Non-pigmented ciliary epithelial cell (primary cell): ENCODE measurements at regions not wholly inside any gene's neighbourhood (a gene's known extent, or its start where the extent isn't known, plus 50 kb on each side); places are given as distances from the start of the nearest gene placed in this dataset.

Experiments used
- DNase-seq: peaks from one replicate; pipeline ENCODE4 v3.0.0-alpha.2; 2010; ENCODE audit warnings: low read depth

- no peak for DNase-seq
Measured at GRCh38 chr4:58553679-58554078, 1443.5 kb upstream of the IGFBP7 start.

DNA sequence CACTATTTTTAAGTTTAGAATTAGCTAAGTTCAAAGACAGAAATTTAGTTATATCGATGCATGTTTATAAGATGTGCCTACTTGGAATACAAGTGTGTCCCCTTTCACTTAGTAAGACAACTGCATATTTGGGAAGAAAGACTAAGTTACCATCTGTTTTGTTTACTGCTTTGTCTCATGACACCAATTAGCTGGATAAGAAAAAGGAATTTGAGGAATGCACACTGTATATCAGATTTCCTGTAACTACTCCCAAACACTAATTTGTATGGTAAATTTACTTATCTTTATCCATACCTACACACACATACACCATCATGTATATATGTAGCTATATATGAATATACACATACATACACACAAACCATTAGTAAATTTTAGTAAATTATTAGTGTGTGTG is 1442.8 kb upstream of the IGFBP7 start:
- no peak for DNase-seq

- DNase-seq = no peak
Measured at GRCh38 chr4:58551676-58552075, 1441.5 kb upstream of the IGFBP7 start.

DNA sequence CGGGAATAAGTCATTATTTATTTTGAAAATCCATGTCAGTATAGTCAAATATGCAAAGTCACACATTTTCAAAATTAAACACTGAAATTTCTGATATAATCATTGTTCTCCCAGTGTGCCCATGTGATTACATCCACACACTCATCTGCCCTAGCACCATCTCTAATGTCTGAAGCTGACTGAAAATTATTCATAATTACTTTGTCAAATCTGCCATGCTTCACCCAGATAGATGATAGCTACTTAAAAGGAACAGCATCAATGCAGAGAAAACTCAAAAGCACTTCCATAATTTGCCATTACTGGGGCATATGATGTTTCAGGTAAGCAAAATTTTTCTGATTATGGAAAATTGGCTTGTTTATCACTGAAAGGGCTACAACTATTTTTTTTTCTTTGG is 1433.3 kb upstream of the IGFBP7 start:
- DNase-seq = no peak

- DNase-seq = no peak
Measured at GRCh38 chr4:58541926-58542325, 1431.7 kb upstream of the IGFBP7 start.

GRCh38 chr4:58522765-58523382 is 1412.7 kb upstream of the IGFBP7 start:
- no peak for DNase-seq

GRCh38 chr4:58515226-58515625 is 1405.0 kb upstream of the IGFBP7 start:
- DNase-seq = no peak

GRCh38 chr4:58514299-58514698 is 1404.1 kb upstream of the IGFBP7 start:
- DNase-seq = no peak

DNA sequence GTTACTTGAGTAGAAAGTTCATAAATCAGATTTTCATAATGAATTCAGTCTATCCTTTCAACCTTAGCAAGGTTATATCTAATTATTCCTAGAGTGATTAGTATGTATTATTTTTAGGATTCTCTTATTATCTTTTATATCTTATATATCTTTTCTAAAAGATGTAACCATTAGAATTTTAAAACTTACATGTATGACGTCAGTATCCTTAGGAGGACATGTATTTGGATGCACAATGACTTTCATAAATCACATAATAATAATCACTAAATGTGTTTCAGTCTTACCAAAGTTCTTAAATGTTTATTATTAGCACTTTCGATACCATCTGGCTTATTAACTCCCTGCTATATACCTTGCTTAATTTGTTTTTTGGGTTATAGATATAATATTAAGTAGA is 1400.5 kb upstream of the IGFBP7 start:
- no peak for DNase-seq

- no peak for DNase-seq
Measured at GRCh38 chr4:58507079-58507478, 1396.9 kb upstream of the IGFBP7 start.

DNA sequence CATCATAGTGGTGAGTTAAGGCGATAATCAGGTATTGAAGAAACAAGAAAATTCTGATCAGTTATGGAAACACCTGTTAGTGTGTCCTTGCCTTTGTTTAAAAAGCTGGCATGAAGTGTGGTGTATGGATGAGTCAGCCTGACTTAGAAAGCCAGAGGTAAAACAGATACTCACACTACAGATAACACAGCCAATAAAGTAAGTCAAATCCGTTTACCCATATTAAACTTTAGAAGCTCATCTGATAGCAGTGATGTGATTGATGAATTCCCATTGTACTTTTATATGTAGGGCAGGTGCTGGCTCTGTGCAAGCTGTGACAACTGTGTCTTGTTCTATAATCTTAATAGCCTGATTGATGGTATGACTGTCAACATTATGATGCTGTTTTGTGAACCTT is 1392.7 kb upstream of the IGFBP7 start:
- no peak for DNase-seq

- no peak for DNase-seq
Measured at GRCh38 chr4:58499182-58499581, 1389.0 kb upstream of the IGFBP7 start.

- no peak for DNase-seq
Measured at GRCh38 chr4:58491620-58492019, 1381.4 kb upstream of the IGFBP7 start.

- no peak for DNase-seq
Measured at GRCh38 chr4:58477950-58478349, 1367.8 kb upstream of the IGFBP7 start.

GRCh38 chr4:58477513-58477912 is 1367.3 kb upstream of the IGFBP7 start:
- DNase-seq = no peak

GRCh38 chr4:58475097-58475496 is 1364.9 kb upstream of the IGFBP7 start:
- no peak for DNase-seq

GRCh38 chr4:58465031-58465430 is 1354.8 kb upstream of the IGFBP7 start:
- no peak for DNase-seq

GRCh38 chr4:58456727-58457384 is 1346.7 kb upstream of the IGFBP7 start:
- no peak for DNase-seq

- DNase-seq = no peak
Measured at GRCh38 chr4:58453956-58454355, 1343.8 kb upstream of the IGFBP7 start.

DNA sequence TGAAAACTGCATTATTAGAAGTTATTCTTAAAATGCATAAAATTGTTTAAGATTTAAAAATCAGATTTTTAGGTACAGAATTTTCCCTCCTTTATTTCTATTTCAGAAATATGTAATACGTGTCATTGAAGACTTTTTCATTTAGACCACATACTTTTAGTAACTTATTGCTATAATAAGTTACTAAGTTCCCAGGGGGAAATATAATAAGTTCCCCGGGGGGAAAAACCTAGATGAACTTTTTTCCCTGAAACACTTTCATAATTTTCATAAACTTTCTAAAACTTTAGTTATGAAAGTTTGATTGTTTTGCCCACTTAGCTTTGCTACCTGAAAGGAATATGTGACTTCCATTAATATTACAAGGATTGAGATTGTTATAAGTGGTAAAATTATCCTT is 1341.5 kb upstream of the IGFBP7 start:
- no peak for DNase-seq

DNA sequence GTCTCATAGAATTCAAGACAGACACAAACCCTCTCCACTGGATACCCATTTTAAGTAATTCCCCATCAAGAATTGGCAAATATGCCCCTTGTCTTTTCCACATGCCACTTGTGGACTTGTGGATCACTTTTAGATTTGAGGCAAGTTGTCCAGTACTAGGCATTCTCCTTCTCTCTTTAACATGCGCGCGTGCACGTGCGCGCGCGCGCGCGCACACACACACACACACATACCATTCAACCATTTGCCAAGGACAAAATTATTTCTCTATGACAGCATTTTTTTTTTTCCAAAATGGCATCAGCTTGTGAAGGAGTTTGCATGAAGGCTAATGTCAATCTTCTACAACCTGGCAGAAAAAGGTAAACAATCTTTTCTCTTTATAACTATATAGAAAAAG is 1325.7 kb upstream of the IGFBP7 start:
- DNase-seq = no peak

- no peak for DNase-seq
Measured at GRCh38 chr4:58413849-58414248, 1303.7 kb upstream of the IGFBP7 start.

DNA sequence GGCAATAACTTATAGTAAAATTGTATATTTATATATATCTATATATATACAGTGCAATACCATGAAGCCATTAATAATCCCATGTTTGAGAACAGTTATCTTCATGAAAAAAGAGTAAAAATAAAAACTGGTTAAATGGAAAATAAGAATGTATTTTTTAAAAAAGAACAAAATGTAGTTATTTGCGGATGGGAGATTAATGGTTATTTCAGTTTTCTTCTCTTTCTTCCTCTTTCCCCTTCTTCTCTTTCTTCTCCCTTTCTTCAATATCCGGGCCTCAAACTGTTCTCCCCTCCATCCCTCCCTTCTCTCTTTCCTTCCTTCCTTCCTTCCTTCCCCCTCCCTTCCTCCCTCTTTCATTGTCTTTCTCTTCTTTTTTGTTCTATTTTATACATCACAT is 1301.7 kb upstream of the IGFBP7 start:
- no peak for DNase-seq

DNA sequence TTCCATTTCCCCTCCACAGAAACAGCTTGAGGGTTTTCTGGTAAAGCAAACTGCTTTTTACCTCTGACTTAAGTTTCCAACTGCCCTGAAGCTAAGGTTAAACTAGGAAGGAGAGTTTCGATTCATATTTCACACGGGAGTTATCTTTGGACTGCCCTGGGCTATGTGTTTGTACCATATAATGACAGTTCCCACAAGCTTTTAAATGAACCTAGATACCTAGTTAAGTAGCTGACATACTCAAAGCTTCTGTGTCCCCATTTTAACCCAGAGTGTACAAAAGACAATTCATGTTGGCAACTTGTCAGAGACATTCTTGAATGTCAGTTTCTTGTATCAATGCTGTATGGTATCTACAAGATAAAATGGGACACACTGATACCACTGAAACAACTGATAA is 1296.6 kb upstream of the IGFBP7 start:
- DNase-seq = no peak
